Lower lobe of right lung (tissue), 2 donors: ENCODE measurements at regions not wholly inside any gene's neighbourhood (a gene's known extent, or its start where the extent isn't known, plus 50 kb on each side); places are given as distances from the start of the nearest gene placed in this dataset.
"Not testable (repeated sequence)": the region's sequence is repeated elsewhere in the genome, so short reads cannot be mapped to it uniquely, and the experiment has no call there.

Experiments used
- ATAC-seq, 2 donors: fragments of 200-7000 bp; cut with Tn5 transposase; one replicate each; pipeline ENCODE4 v1.9.1; 2020 to 2022; ENCODE audit warnings: mild to moderate bottlenecking in 2 of 2, moderate library complexity in 2 of 2
- DNase-seq: peaks from one replicate; pipeline ENCODE4 v3.0.0-alpha.2; 2020
- H3K27ac ChIP-seq: fragments of 200-600 bp; one replicate; pipeline ENCODE4 v1.8.0; 2022
- H3K27me3 ChIP-seq: fragments of 200-600 bp; one replicate; pipeline ENCODE4 v1.8.0; 2022; ENCODE audit warnings: low read depth
- H3K36me3 ChIP-seq: fragments of 200-600 bp; one replicate; pipeline ENCODE4 v1.8.0; 2022; ENCODE audit warnings: mild to moderate bottlenecking
- H3K4me1 ChIP-seq: fragments of 200-600 bp; one replicate; pipeline ENCODE4 v1.8.0; 2022
- H3K4me3 ChIP-seq: fragments of 200-600 bp; one replicate; pipeline ENCODE4 v1.8.0; 2022; ENCODE audit warnings: mild to moderate bottlenecking
- H3K9me3 ChIP-seq: fragments of 200-600 bp; one replicate; pipeline ENCODE4 v1.8.0; 2022
- intact Hi-C: fragments of 100-400 bp; cut with DNase I; formaldehyde crosslinking; loops from one replicate; pipeline ENCODE4 v1.11.0; 2022
- TF ChIP-seq, protein P1 (sequence below): fragments of 200-600 bp; IDR thresholded peaks from one replicate; pipeline ENCODE4 v1.8.0; 2022; ENCODE audit warnings: antibody characterized with exemption, mild to moderate bottlenecking
- donor health status: DM: no; HTN: yes; CAD: no; lungs with severe emphysema.

- no peak for ATAC-seq
- Histone ChIP-seq H3K27ac (no peak overlapping the region), H3K36me3 (no peaks in the 10 kb centered on the region), H3K4me1 (no peaks in the 10 kb centered on the region), H3K4me3 (no peak overlapping the region), H3K27me3 (peaks cover 13% of the 10 kb centered on the region), H3K9me3 (no peaks in the 10 kb centered on the region)
- TF ChIP-seq, protein P1, sequence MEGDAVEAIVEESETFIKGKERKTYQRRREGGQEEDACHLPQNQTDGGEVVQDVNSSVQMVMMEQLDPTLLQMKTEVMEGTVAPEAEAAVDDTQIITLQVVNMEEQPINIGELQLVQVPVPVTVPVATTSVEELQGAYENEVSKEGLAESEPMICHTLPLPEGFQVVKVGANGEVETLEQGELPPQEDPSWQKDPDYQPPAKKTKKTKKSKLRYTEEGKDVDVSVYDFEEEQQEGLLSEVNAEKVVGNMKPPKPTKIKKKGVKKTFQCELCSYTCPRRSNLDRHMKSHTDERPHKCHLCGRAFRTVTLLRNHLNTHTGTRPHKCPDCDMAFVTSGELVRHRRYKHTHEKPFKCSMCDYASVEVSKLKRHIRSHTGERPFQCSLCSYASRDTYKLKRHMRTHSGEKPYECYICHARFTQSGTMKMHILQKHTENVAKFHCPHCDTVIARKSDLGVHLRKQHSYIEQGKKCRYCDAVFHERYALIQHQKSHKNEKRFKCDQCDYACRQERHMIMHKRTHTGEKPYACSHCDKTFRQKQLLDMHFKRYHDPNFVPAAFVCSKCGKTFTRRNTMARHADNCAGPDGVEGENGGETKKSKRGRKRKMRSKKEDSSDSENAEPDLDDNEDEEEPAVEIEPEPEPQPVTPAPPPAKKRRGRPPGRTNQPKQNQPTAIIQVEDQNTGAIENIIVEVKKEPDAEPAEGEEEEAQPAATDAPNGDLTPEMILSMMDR: no peak
- no peak for DNase-seq
- intact Hi-C loops: no loop called here
These were observed 264.0 kb downstream of the VRK1 start for GRCh38 chr14:97061198-97061597.

GRCh38 chr14:97061714-97062113, 264.5 kb downstream of the VRK1 start:
- no peak overlapping the region for H3K27ac ChIP-seq
- no peaks in the 10 kb centered on the region for H3K4me1 ChIP-seq
- no peaks in the 10 kb centered on the region for H3K36me3 ChIP-seq
- peaks cover 13% of the 10 kb centered on the region for H3K27me3 ChIP-seq
- TF ChIP-seq, protein P1: no peak
- no peak for DNase-seq
- no peak overlapping the region for H3K4me3 ChIP-seq
- no peaks in the 10 kb centered on the region for H3K9me3 ChIP-seq
- ATAC-seq: no peak
- intact Hi-C loops: no loop called here

DNA sequence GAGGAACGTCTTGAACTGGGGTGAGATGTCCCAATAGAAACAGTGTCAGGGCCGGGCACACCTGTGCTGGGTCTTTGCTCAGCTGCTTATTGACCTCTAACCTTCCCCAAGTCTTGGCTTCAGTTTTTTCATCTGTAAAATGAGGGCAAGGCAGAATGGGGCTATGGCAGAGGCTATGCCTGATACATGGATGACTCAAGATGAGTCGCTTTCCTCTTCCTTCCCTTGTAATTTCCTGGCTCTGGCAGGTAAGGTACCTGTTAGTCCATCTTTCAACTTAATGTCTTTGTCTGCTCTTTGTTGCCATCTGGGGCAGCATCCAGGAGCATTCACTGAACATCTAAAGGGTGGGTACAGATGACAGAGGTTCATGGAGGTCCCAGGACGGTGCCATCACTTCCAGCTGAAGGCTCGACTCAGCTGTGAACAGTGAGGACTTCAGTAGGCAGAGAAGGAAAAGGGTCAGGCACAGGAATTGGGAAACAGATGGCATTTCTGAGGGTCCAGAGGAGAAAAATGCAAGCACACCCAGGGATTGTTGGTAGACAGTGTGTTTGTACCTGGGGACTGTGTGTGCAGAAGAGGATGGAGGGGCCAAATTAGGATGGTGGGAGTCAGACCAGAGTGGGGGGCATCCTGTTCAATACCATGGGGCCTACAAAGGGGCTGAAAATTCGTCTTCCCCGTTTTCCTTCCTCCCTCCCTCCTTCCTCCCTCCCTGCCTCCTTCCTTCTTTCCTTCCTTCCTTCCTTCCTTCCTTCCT, 268.3 kb downstream of the VRK1 start:
- no peaks in the 10 kb centered on the region for H3K4me1 ChIP-seq
- DNase-seq: no peak
- no peak for ATAC-seq
- H3K27ac ChIP-seq: no peak overlapping the region
- TF ChIP-seq, protein P1: no peak
- intact Hi-C loops: no loop called here
- H3K9me3 ChIP-seq: no peaks in the 10 kb centered on the region
- peaks cover 6% of the 10 kb centered on the region for H3K27me3 ChIP-seq
- H3K36me3 ChIP-seq: no peaks in the 10 kb centered on the region
- no peak overlapping the region for H3K4me3 ChIP-seq

- ATAC-seq (no peak), DNase-seq (no peak)
- H3K36me3 ChIP-seq: no peaks in the 10 kb centered on the region
- no peaks in the 10 kb centered on the region for H3K9me3 ChIP-seq
- TF ChIP-seq, protein P1: no peak
- H3K4me1 ChIP-seq: no peaks in the 10 kb centered on the region
- intact Hi-C loops: no loop called here
- H3K27ac ChIP-seq: no peak overlapping the region
- peaks cover 6% of the 10 kb centered on the region for H3K27me3 ChIP-seq
- no peak overlapping the region for H3K4me3 ChIP-seq
These were observed 269.1 kb downstream of the VRK1 start for GRCh38 chr14:97066068-97066899.

GRCh38 chr14:97068293-97068692, 271.1 kb downstream of the VRK1 start:
- H3K9me3 ChIP-seq, DNase-seq, H3K4me1 ChIP-seq, intact Hi-C loops, H3K36me3 ChIP-seq, ATAC-seq, H3K4me3 ChIP-seq, H3K27me3 ChIP-seq, H3K27ac ChIP-seq: not testable (repeated sequence)

- Histone ChIP-seq H3K9me3 (no peaks in the 10 kb centered on the region), H3K4me3 (no peak overlapping the region), H3K27me3 (peaks cover 3% of the 10 kb centered on the region), H3K4me1 (no peaks in the 10 kb centered on the region), H3K27ac (no peak overlapping the region), H3K36me3 (no peaks in the 10 kb centered on the region)
- DNase-seq (no peak), ATAC-seq (no peak)
- intact Hi-C loops: no loop called here
- TF ChIP-seq, protein P1: no peak
These were observed 273.1 kb downstream of the VRK1 start for GRCh38 chr14:97070259-97070658.
